ENCODE measurements at regions not wholly inside any gene's neighbourhood (a gene's known extent, or its start where the extent isn't known, plus 50 kb on each side); places are given as distances from the start of the nearest gene placed in this dataset.
"Not testable (repeated sequence)": the region's sequence is repeated elsewhere in the genome, so short reads cannot be mapped to it uniquely, and the experiment has no call there.

DNA sequence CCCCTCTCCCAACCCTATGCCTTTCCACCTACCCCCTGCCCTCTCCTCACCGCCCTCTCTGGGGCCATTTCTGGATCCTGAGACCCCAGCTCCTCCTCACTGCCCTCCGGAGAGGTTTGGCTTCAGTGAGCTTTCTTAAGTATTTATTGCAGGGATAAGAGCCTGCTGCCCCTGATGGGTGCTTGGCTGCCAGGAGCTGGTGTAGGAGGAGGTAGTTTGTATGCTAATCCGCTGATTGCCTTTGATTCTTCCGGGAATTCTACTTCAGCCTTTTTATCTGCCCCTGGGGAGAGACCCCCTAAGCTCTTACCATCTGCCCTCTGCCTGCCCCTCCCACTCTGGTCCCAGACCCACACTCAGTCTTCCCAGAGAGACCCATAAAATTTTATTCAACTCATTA is 263.5 kb upstream of the PODXL start:
- Histone ChIP-seq H3K4me1 (ENCODE audit: low read depth, poor library complexity, severe bottlenecking) (no peaks in the 10 kb centered on the region), H3K36me3 (ENCODE audit: insufficient read depth) (no peaks in the 10 kb centered on the region), H4K20me1 (ENCODE audit: insufficient read depth) (no peaks in the 10 kb centered on the region), H3K27ac (no peak overlapping the region), H3K27me3 (ENCODE audit: insufficient read depth, low read depth) (no peaks in the 10 kb centered on the region), H3K4me3 (IDR thresholded peaks at IDR 0.05; ENCODE audit: insufficient read depth, low read depth, low read length) (no peak overlapping the region), H2AFZ (ENCODE audit: low read depth) (no peak overlapping the region), H3K4me2 (no peak overlapping the region), H3K79me2 (ENCODE audit: insufficient read depth, low read depth) (no peaks in the 10 kb centered on the region), H3K9ac (no peak overlapping the region)
- no peak for TF ChIP-seq CTCF (conservative IDR thresholded peaks at IDR 0.05; ENCODE audit: low read depth, low read length)

- no peak overlapping the region for H2AFZ ChIP-seq (ENCODE audit: low read depth)
- no peak overlapping the region for H3K4me2 ChIP-seq
- TF ChIP-seq CTCF (conservative IDR thresholded peaks at IDR 0.05; ENCODE audit: low read depth, low read length), result no peak
- no peaks in the 10 kb centered on the region for H3K27me3 ChIP-seq (ENCODE audit: insufficient read depth, low read depth)
- no peaks in the 10 kb centered on the region for H3K36me3 ChIP-seq (ENCODE audit: insufficient read depth)
- H3K4me1 ChIP-seq (ENCODE audit: low read depth, poor library complexity, severe bottlenecking), result no peaks in the 10 kb centered on the region
- no peak overlapping the region for H3K4me3 ChIP-seq (IDR thresholded peaks at IDR 0.05; ENCODE audit: insufficient read depth, low read depth, low read length)
- no peak overlapping the region for H3K9ac ChIP-seq
- no peaks in the 10 kb centered on the region for H4K20me1 ChIP-seq (ENCODE audit: insufficient read depth)
- H3K79me2 ChIP-seq (ENCODE audit: insufficient read depth, low read depth), result no peaks in the 10 kb centered on the region
- no peak overlapping the region for H3K27ac ChIP-seq
Observed at GRCh38 chr7:131816391-131817007, 260.1 kb upstream of the PODXL start.

DNA sequence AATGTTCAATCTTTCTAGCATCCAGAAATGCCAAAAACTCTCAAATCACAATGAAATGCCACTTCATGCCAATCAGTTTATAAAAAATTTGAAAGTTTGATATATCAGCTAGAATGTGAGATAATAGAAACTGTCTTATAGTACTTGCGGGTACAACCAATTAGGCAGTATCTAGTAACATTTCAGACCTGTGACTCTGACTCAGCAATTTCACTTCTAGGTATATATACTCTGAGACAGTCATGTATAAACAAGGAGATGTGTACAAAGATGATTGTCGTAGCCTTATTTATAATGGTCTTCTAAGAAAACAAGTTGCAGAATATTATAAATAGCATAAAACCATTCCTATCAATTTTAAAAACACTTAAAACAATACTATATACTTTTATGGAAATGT is 252.3 kb upstream of the PODXL start:
- Histone ChIP-seq H3K27ac (no peak overlapping the region), H4K20me1 (ENCODE audit: insufficient read depth) (no peaks in the 10 kb centered on the region), H3K4me3 (IDR thresholded peaks at IDR 0.05; ENCODE audit: insufficient read depth, low read depth, low read length) (no peak overlapping the region), H3K4me1 (ENCODE audit: low read depth, poor library complexity, severe bottlenecking) (no peaks in the 10 kb centered on the region), H3K27me3 (ENCODE audit: insufficient read depth, low read depth) (no peaks in the 10 kb centered on the region), H3K36me3 (ENCODE audit: insufficient read depth) (no peaks in the 10 kb centered on the region), H3K9ac (no peak overlapping the region), H3K79me2 (ENCODE audit: insufficient read depth, low read depth) (no peaks in the 10 kb centered on the region), H2AFZ (ENCODE audit: low read depth) (no peak overlapping the region), H3K4me2 (no peak overlapping the region)
- TF ChIP-seq CTCF (conservative IDR thresholded peaks at IDR 0.05; ENCODE audit: low read depth, low read length), result no peak

- not testable (repeated sequence) for H3K4me3 ChIP-seq (IDR thresholded peaks at IDR 0.05; ENCODE audit: insufficient read depth, low read depth, low read length); H3K27me3 ChIP-seq (ENCODE audit: insufficient read depth, low read depth); H3K9ac ChIP-seq; H3K36me3 ChIP-seq (ENCODE audit: insufficient read depth); H3K4me1 ChIP-seq (ENCODE audit: low read depth, poor library complexity, severe bottlenecking); H3K4me2 ChIP-seq; H3K79me2 ChIP-seq (ENCODE audit: insufficient read depth, low read depth); H4K20me1 ChIP-seq (ENCODE audit: insufficient read depth); H2AFZ ChIP-seq (ENCODE audit: low read depth); H3K27ac ChIP-seq
Observed at GRCh38 chr7:131808156-131808555, 251.7 kb upstream of the PODXL start.

DNA sequence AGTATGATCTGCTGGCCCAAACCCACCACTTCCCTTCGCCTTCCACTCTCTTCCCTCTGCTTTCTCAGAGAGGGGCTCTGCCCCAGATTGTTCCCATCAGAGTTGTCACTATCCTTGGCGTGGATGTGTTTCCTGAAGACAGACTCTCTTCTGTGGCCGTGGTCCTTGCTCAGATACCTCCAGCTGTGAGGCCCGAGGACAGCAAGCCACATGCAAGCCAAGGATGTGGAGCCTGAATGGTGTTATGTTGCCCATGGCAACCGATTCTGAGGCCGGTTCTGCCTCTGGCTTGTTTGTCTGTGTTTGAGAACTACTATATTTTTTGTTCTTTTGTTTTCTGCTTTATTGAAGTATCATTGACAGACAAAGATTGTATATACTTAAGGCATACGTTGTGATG is 247.4 kb upstream of the PODXL start:
- Histone ChIP-seq H2AFZ (ENCODE audit: low read depth) (no peak overlapping the region), H3K9ac (no peak overlapping the region), H3K27ac (no peak overlapping the region), H3K4me1 (ENCODE audit: low read depth, poor library complexity, severe bottlenecking) (no peaks in the 10 kb centered on the region), H3K79me2 (ENCODE audit: insufficient read depth, low read depth) (no peaks in the 10 kb centered on the region), H3K27me3 (ENCODE audit: insufficient read depth, low read depth) (no peaks in the 10 kb centered on the region), H4K20me1 (ENCODE audit: insufficient read depth) (no peaks in the 10 kb centered on the region), H3K4me3 (IDR thresholded peaks at IDR 0.05; ENCODE audit: insufficient read depth, low read depth, low read length) (no peak overlapping the region), H3K36me3 (ENCODE audit: insufficient read depth) (no peaks in the 10 kb centered on the region), H3K4me2 (no peak overlapping the region)
- TF ChIP-seq CTCF (conservative IDR thresholded peaks at IDR 0.05; ENCODE audit: low read depth, low read length), result no peak
